Limb (tissue), 2 donors: ENCODE measurements at regions not wholly inside any gene's neighbourhood (a gene's known extent, or its start where the extent isn't known, plus 50 kb on each side); places are given as distances from the start of the nearest gene placed in this dataset.

Source experiments
- DNase-seq, 2 donors: peaks; one replicate each; pipeline ENCODE4 v3.0.0-alpha.2; 2016; ENCODE audit errors: extremely low spot score in 2 of 2

DNA sequence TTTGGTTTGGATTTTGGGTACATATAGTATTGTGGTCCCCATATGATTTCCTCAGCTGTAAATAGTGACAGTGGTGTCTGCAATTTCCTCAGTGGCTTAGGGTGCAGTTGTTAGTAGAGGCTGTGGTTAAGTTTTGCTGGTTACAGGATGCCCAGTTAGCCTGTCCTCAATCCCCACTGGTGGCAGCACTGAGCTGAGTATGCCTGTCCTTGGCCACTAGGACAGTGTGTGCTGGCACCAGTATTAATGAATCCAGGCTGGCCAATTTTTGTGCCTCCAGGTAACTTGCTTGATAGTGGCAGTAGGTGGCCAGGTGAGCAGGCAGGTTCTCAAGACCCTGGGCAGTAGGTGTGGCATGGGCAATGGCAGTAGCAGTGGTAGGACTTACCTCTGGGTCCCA lies 973.1 kb downstream of the TMEM182 start:
- DNase-seq: no peak

DNA sequence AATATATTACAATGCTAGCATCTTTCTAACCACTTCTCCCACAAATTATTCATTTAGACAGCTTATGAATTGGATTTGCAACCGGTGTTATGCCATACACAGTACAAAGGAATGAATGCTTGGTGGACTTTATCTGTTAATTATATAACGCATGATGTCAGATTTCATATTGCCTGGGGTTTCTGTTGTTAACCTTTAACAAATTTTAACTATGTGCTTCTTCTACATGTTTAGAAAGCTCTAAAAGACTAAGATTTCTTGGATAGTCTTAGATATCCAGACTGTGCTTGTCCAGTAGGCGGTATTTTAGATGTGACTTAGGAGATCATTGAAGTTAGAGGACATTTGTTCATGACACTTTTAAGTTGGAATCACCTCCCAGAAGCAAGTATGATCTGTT lies 976.3 kb downstream of the TMEM182 start:
- DNase-seq: no peak

DNA sequence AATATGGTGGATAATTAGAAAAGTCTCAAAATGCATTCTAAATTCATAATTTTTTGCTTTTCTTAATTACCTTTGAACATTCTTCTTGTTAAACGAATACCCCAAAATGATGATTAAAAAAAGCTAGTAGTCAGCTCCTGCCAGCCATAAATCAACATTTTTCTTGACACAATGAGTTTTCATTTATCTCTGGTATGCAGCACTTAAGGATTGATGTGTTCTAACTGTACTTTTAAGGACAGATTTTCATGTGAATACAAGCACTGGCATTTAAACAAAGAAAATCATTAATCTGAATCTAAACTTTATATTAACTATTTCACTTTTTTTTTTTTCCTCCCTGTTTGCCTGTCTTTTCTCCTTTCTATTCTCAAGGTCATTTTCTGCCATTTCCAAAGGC lies 976.8 kb downstream of the TMEM182 start:
- DNase-seq: no peak

DNA sequence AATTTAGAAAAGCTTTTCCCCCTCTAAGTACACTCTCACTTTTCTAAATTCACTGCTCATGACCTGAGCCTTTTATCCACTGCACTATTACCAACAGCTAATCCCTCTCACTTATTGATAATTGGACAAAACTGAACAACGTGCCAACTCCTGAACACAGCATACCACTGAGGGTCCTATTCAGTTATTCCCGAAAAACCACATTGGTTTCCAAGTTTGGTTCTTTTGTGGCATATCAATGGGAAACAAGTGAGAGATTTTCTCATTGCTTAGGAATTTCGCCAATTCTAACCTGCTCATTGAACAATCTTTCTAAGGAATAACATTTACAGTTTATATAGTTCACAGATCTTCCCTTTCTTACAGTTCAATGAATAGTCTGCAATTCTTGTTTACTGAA lies 977.4 kb downstream of the TMEM182 start:
- no peak for DNase-seq

DNA sequence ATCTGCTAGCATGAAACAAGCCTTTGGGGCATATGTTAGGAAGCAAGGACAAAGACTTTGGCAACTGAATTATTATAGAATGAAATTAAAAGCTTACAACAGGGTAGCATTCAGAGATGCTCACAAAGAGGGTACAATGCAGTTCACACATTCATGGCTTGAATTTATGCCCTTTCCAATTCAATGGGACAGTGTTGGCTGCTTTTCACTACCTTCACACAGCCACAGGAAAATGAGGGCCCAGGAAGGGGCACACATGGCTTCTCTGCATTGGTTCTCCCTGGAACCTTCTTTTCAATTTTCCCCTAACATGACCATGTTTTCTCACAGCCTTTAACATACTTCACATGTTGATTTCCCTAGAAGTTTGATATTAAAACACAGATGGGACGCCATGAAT lies 978.1 kb downstream of the TMEM182 start:
- DNase-seq: no peak

DNA sequence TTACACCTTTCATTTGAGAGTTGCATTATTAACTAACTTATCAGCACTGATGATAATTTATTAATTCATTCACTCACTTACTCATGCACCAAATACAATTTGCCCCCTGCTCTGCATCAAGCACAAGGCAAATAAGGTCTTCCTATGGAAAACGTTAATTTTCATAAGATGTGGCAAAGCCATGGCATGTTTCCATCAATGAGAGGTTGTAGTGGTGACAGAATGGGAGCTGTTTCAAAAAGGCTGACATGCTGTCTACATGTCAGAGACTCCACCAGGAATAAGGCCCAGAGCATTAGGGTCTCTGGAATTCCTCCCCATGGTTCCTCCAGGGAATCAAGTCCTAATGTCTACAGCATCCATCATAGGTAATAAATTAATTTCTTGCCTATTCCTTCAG lies 978.8 kb downstream of the TMEM182 start:
- DNase-seq: no peak

DNA sequence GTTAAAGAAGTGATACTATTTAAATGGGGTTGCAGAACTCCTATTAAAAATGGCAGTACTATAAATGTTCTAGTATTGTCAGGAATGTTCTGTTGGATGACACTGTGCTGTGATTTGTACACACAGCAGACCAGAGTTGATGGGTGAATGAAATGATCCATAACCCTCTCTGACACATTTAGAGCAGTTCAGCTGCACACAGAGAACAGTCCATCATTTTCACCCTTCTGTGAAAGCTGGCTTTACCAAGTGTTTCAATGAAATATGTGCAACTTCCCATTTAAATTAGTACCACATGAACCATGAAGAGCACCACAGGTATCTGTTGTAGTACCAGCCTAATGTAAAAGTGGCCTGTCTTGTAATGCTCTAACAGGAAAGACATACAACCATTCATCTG lies 981.4 kb downstream of the TMEM182 start:
- no peak for DNase-seq

DNA sequence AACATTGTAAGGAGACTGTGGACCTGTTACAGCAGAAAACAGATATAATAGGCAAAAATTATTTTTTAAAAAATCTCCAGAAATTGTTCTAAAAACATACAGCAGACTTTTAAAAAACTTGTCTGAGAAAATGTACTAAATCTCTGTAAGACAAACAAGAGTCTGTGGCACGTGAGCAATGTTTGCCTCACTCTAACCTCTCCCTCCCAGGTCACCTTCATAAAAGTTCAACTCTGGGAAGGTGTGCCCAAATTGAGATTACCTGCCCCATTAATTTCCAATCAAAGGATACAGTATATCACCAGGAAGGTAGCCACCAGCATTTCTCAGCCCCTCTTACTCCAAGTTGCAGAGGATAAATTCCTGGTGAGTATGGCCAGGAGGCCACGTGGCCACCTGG lies 992.7 kb downstream of the TMEM182 start:
- no peak for DNase-seq

DNA sequence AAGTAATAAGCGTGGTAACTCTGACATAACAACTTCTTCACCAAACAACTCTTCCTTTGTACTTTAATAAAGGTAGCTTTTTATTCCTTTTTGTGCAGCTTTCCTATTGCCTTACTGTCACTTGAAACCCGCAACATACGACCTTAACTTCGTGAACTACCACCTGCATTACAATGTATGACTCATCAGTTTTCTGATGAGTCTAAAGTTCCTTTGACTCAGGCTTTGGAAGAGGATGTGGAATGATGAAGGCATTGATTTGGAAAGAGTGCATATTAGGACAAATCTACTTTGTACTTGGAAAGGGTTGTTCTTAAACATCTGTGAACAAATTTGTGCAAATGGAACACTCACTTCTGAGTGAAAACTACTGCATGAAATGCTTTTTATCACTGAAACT lies 1012.1 kb downstream of the TMEM182 start:
- DNase-seq: no peak

DNA sequence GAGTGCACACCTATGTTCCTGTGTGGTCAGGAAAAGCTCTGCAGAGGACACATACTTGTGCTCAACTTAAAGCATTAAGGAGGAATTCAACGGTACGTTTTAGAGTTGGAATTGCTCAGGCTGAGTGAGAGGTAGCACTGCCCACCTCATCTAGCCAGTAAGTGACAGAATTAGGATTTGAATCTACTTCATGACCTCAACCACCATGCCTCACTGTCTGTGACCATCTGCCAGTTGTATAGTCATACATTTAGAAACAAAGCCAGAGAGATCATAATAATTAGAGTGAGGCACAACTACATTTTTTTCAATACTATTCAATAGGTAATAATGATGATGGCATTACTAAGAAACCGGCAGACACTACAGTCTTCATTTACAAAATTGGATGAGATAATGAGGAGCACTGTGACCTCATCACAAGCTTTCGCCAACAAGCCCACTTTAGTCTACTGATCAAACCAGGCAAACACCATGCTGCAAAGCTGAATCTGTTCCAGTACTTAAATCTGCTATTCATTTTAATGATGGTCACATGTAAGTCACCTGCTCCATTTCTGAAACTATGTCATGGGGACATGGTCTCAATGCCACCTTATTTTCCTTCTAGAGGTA lies 1018.4 kb downstream of the TMEM182 start:
- no peak for DNase-seq

DNA sequence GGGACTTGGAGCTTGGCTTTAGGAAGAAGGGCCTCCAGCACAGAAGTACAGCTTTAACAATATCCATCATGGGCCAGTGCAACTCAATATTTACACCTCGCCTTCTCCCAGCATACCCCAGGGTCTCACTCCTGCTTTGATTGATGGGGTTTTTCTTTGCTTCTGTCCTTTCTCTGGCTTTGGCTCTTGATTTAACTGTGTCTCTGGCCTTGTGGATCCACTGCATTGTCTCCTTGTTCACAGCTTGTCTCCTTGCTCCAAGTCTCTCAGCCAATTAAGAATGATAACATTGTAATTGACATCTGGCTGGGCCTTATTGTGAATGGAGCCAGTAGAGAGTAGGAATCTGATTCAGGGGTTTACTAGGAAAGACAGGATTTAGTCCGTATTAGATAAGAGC lies 1019.5 kb downstream of the TMEM182 start:
- DNase-seq: no peak

DNA sequence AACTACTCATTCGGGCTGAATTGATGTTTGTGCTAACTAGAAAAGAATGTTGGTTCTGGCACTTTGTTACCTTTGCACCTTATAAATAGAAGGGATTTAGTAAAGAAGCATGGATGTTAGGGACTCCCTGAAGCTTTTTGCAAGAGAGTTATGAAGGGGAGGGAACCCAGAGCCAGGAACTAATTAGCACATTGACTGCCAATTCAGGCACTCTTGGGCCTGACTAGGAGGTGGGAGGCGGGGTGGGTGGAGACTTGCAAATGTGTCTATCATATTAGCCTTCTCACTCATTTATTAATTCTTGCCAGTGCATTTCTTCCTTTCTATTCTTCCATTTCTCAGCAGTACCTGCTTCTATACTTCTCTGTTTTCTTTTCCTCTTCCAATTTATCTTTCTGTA lies 1022.4 kb downstream of the TMEM182 start:
- DNase-seq: no peak

DNA sequence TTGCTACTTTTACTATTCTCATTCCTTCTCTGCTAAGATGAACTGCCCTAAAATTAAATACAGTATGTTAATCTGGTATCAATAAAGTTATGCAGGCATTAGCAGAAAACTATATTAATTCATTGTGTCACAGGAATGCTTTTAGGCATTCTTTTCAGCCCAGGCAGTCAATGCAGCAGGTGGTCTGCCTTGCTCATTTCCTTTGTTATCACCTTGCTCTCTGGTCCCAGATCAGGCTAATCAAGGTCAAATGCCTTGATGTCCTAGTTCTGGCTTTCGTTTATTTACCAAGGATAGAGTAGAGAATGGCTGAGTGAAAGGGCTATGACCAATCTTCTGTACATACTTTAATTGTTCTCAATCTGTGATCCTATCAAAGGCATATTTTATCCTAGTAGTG lies 1023.6 kb downstream of the TMEM182 start:
- no peak for DNase-seq

DNA sequence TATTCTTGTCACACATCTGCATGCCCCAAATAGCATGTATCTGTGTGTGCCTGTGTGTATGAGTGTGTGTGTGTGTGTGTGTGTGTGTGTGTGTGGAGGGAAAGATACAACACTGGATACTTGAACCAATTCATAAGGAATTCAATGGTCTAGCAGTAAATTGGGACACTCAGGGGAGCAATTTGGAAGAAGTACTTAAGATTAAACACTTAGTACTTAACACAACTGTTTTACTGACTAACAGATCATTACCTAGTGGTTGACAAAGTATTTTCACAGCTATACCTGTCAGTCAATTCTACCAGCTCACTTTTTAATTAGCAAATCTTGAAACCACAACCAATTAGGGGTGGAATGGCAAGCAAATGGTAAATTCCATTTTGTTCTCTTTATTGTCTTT lies 1024.1 kb downstream of the TMEM182 start:
- no peak for DNase-seq

DNA sequence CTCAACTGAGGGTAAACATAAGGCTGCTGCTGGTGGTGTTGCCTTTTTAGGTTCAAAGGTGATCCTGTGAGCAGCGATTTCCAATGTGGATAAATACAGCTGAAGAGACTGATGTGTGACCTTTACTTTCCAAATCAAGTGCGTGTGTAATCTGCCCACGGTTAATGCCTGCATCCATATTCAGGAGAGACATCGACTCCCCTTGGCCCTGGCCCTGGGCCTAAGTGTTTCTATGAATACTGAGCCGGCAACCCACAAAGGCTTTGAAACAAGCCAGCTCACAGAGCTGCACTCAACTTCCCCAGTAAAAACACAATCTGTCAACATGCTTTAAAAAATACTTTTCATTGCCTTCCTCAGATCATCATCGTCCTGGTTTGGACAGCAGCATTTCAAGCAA lies 1026.6 kb downstream of the TMEM182 start:
- DNase-seq: no peak

DNA sequence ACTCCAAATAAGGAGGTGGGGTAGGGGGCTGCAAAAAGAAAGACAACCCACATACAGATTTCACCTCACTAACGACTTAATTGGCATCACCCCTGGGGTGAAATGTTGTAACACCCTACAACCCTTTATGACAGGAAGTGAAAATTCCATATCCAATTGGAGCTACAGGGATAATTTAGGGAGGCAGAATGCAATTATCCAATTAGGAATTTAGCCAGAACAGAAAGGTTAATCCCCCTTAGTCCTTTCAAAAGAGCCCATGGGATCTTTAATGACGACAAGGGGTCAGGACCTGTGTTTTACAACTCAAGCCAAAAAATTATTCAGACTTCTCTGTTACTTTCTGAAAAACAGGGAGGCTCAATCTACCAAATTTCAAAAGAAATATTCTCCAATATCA lies 1027.1 kb downstream of the TMEM182 start:
- no peak for DNase-seq

DNA sequence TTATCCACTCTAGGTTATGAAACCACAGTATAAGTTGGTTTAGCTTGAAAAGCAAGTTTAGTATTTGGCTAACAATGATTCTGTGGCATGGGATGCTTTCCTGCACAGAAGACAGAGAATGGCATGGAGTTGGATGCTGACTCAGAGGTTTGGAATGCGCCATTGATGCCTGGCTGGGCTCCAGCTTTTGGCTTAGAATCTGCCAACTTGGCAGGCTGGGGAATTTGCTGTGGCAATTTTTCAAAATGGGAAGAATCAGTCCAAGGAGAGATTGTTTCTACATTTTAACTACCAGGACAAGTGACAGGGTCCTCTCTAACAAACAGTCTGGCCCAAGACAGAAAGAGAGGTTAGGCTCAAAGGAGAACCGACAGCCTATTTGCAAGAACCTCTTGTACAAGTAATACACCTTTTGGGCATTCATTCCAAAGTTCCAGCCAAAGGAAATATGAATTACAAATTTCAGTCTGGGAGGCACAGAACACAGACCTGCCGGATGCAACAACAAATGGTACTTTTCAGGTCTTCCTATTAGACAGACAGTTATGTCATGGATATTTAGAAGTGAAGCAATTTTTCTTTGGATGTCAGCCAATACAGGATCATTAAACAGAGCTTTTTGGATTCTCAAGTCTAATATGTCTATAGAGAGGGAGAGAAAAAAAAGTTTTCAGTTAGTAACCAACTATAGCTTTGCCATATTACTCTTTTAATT lies 1027.7 kb downstream of the TMEM182 start:
- peak; percentile 45 to 71 for DNase-seq

DNA sequence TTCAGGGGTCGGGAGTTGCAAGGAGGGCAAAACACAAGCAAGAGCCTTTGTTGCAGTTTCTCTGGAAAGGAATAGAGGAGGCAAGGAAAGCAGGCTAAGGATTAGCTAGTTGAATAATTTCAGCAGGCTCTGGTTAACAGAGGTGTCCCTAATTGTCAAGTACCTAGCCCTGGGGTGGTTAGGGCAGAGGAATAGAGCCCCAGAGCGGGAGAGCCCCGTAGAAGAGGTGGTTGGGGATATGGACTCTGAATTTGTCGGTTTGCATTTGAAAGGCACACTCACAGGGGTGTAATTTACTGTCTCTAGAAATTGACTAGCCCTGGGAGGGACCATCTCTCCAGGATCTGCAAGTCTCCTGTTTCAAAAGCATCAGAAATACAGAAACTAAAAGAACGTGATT lies 1030.2 kb downstream of the TMEM182 start:
- no peak for DNase-seq

DNA sequence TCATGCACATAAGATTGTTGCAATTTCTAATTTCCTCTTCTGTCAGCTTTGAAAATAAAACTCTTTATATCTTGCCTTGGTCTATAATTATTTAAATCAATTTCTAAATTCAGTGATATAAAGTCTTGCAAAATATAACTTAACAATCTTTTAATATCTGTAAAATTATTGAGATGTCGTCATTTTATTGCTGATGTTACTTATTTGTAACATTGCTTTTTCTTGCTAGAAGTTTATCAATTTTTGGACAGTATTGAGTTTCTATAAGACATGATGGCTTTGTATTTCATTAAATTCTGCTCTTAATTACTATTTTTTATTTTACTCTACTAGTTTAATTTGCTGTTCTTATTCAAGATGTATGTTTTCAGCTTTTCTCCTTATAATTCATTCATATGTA lies 1036.5 kb downstream of the TMEM182 start:
- no peak for DNase-seq

DNA sequence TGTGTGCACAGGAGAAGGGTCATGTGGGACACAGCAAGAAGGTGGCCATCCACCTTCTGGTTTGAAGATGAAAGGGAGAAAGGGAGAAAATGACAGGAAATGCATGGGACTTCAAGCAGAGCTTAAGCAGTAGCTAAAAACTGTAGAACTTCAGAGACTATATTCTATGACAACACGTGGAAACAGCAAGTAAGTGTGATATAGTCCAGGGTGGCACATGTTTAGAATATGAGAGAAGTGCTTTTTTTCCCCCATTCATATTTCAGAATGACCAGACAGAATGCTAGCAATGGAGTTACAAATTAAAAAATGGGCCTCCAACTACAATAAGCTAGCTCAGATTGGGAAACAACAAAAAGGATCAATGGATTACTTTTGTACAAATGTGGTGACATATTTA lies 1042.2 kb downstream of the TMEM182 start:
- DNase-seq: no peak

DNA sequence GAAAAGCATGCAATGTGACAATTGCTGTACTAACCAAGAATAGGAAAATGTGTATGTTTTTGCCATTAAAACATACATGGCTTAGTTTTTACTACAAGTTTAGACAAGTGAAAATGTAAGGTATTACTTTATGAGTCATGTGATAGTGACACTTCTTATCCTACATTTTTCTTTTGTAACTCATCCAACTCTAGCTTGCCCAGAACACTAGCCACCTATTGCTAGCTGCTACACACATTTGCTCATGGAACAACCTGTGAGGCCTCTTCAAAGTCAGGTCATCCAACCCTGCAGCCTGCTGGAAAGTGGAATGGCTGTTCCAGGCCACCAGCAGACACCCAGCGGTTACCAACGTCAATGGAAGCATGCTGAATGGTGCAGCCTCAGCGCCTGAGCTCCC lies 1043.9 kb downstream of the TMEM182 start:
- no peak for DNase-seq

DNA sequence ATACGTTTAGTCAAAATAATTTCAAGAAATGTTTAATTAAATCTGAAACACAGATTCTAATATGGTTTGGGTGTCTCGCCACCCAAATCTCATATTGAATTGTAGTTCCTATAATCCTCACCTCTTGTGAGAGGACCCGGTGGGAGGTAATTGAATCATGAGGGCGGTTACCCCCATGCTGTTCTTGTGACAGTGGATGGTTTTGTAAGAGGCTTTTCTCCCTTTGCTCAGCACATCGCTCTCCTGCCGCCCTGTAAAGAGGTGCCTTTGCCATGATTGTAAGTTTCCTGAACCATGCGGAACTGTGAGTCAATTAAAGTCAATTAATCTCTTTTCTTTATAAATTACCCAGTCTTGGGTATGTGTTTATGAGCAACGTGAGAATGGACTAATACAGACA lies 1045.1 kb upstream of the POU3F3 start:
- DNase-seq: no peak

DNA sequence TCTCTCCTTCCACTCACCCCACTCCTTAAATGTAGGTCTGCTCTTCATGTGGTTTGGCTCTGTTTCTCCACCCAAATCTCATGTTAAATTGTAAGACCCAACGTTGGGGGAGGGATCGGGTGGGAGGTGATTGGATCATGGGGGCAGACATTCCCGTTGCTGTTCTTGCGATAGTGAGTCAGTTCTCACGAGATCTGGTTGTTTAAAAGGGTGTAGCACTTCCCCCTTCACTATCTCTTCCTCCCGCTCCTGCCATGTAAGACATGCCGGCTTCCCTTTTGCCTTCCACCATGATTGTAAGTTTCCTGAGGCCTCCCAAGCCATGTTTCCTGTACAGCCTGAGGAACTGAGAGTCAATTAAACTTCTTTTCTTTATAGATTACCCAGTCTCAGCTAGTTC lies 1044.5 kb upstream of the POU3F3 start:
- DNase-seq: no peak
